Spleen (tissue), 11 donors: ENCODE measurements at regions not wholly inside any gene's neighbourhood (a gene's known extent, or its start where the extent isn't known, plus 50 kb on each side); places are given as distances from the start of the nearest gene placed in this dataset.

Experiments used
- DNase-seq: peaks from one replicate; pipeline ENCODE4 v3.0.0-alpha.2; 2020
- H3K27ac ChIP-seq, 8 donors: fragments of 200-600 bp; sonication (generic) in 7 of 8; 1 replicate in 4 of 8; 2 replicates in 4 of 8; pipeline versions ENCODE4 v1.5.0 to v1.8.0; 2016 to 2021; ENCODE audit warnings: inconsistent platforms in 4 of 8, mild to moderate bottlenecking in 4 of 8, moderate library complexity in 1 of 8
- H3K27me3 ChIP-seq, 7 donors: fragments of 200-600 bp; sonication (generic) in 6 of 7; replicated peaks in 1 of 7; 1 replicate in 4 of 7; 2 replicates in 3 of 7; pipeline versions ENCODE4 v1.5.0 to v1.8.0; 2016 to 2021; ENCODE audit warnings: inconsistent platforms in 3 of 7, mild to moderate bottlenecking in 1 of 7
- H3K36me3 ChIP-seq, 6 donors: fragments of 200-600 bp; sonication (generic) in 5 of 6; 1 replicate in 4 of 6; 2 replicates in 2 of 6; pipeline versions ENCODE4 v1.5.0 to v1.8.0; 2016 to 2021; ENCODE audit warnings: inconsistent platforms in 2 of 6
- H3K4me1 ChIP-seq, 6 donors: fragments of 200-600 bp; sonication (generic) in 5 of 6; 1 replicate in 3 of 6; 2 replicates in 3 of 6; pipeline versions ENCODE4 v1.5.0 to v1.8.0; 2016 to 2021; ENCODE audit warnings: inconsistent platforms in 3 of 6
- H3K4me3 ChIP-seq, 8 donors: fragments of 200-600 bp; sonication (generic) in 7 of 8; 1 replicate in 4 of 8; 2 replicates in 4 of 8; pipeline versions ENCODE4 v1.5.0 to v1.8.0; 2016 to 2021; ENCODE audit warnings: inconsistent platforms in 4 of 8, mild to moderate bottlenecking in 4 of 8, moderate library complexity in 2 of 8
- H3K9me3 ChIP-seq, 8 donors: fragments of 200-600 bp; sonication (generic) in 7 of 8; 1 replicate in 4 of 8; 2 replicates in 4 of 8; pipeline versions ENCODE4 v1.5.0 to v1.8.0; 2016 to 2021; ENCODE audit warnings: inconsistent platforms in 4 of 8
- POLR2A ChIP-seq, 3 donors: fragments of 450-650 bp; IDR thresholded peaks; one replicate each; pipeline ENCODE4 v1.5.1; 2017; ENCODE audit warnings: antibody characterized with exemption in 3 of 3, mild to moderate bottlenecking in 1 of 3
- POLR2AphosphoS5 ChIP-seq, 3 donors: sonication (generic); formaldehyde crosslinking; IDR thresholded peaks; one replicate each; pipeline ENCODE4 v1.5.1; 2017; ENCODE audit warnings: antibody characterized with exemption in 3 of 3
- WGBS, 5 donors: extraction: QIAGEN DNeasy Blood & Tissue Kit in 3 of 5; methylation state at CpG; one replicate each; pipeline versions ENCODE4 v1.1.5 to v1.1.7; 2013 to 2018; 5-methylcytosine and 5-hydroxymethylcytosine counted together
- intact Hi-C: fragments of 100-400 bp; cut with DNase I; formaldehyde crosslinking; loops from one replicate; pipeline ENCODE4 v1.15.0; 2023; ENCODE audit warnings: low total_unique reads
- TF ChIP-seq, protein P1 (sequence below), 11 experiments: fragments of 200-600 bp in 7 of 11; fragments of 450-650 bp in 4 of 11; sonication (generic) in 4 of 11; IDR thresholded peaks in 8 of 11; conservative IDR thresholded peaks in 3 of 11; 1 replicate in 7 of 11; 2 replicates in 4 of 11; pipeline versions ENCODE4 v1.4.0 to v1.8.0; 2016 to 2021; ENCODE audit warnings: antibody characterized with exemption in 11 of 11, inconsistent platforms in 4 of 11, mild to moderate bottlenecking in 1 of 11
- donor health status: healthy with polysubstance abuse.
- donor health status: DM: no; HTN: no; CAD: no; lungs with moderate emphysema.
- donor health status: DM: no; HTN: no; CAD: no.
- donor health status: Bipolar disorder and iron deficiency.
- donor health status: healthy.
- donor health status: DM: no; HTN: no; CAD: no.
- donor health status: DM: yes; HTN: yes; CAD: no.

- DNase-seq, result no peak
- no peaks in the 10 kb centered on the region for H3K4me1 ChIP-seq
- H3K27me3 ChIP-seq, result no peaks in the 10 kb centered on the region
- no peak for TF ChIP-seq POLR2A (IDR thresholded peaks at IDR 0.05)
- TF ChIP-seq POLR2AphosphoS5 (IDR thresholded peaks at IDR 0.05), result no peak
- TF ChIP-seq, protein P1, sequence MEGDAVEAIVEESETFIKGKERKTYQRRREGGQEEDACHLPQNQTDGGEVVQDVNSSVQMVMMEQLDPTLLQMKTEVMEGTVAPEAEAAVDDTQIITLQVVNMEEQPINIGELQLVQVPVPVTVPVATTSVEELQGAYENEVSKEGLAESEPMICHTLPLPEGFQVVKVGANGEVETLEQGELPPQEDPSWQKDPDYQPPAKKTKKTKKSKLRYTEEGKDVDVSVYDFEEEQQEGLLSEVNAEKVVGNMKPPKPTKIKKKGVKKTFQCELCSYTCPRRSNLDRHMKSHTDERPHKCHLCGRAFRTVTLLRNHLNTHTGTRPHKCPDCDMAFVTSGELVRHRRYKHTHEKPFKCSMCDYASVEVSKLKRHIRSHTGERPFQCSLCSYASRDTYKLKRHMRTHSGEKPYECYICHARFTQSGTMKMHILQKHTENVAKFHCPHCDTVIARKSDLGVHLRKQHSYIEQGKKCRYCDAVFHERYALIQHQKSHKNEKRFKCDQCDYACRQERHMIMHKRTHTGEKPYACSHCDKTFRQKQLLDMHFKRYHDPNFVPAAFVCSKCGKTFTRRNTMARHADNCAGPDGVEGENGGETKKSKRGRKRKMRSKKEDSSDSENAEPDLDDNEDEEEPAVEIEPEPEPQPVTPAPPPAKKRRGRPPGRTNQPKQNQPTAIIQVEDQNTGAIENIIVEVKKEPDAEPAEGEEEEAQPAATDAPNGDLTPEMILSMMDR (IDR thresholded peaks at IDR 0.05 in 8 of 11, conservative IDR thresholded peaks at IDR 0.05 in 3 of 11), result no peak
- intact Hi-C loops, result no loop called here
- H3K36me3 ChIP-seq, result no peaks in the 10 kb centered on the region
- H3K9me3 ChIP-seq, result peaks cover 0 to 39% (median 14%) of the 10 kb centered on the region in 8 donors
- H3K4me3 ChIP-seq, result no peak overlapping the region
- no peak overlapping the region for H3K27ac ChIP-seq
Observed at GRCh38 chr3:163773136-163773535, 1305.2 kb downstream of the SI start.

DNA sequence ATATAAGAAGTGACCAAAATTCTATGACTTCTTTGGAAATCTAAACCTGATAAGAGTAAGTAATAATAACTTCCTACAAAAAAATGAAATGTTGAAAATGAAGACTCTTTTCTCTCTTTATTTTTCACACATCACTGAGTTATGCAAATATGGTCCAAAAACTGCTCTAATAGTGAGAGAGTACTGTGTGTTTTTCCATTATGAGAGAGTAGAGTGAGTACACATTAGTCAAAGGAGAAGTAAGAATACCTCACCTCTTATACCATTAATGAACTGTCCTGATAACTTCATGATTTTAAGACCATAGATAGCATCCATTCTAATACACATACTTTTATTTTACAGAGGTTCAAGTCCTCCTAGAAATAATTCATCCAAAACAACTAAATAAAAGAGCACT lies 1310.2 kb downstream of the SI start:
- intact Hi-C loops, result no loop called here
- Histone ChIP-seq H3K4me3 (no peak overlapping the region), H3K9me3 (peaks cover 0 to 21% (median 9%) of the 10 kb centered on the region in 8 donors), H3K4me1 (no peaks in the 10 kb centered on the region), H3K27me3 (no peaks in the 10 kb centered on the region), H3K36me3 (no peaks in the 10 kb centered on the region), H3K27ac (no peak overlapping the region)
- DNase-seq, result no peak
- TF ChIP-seq POLR2A (IDR thresholded peaks at IDR 0.05) (no peak), POLR2AphosphoS5 (IDR thresholded peaks at IDR 0.05) (no peak)
- TF ChIP-seq, protein P1 (IDR thresholded peaks at IDR 0.05 in 8 of 11, conservative IDR thresholded peaks at IDR 0.05 in 3 of 11), result no peak

- no peak overlapping the region for H3K27ac ChIP-seq
- TF ChIP-seq POLR2AphosphoS5 (IDR thresholded peaks at IDR 0.05) (no peak), POLR2A (IDR thresholded peaks at IDR 0.05) (no peak)
- TF ChIP-seq, protein P1 (IDR thresholded peaks at IDR 0.05 in 8 of 11, conservative IDR thresholded peaks at IDR 0.05 in 3 of 11), result no peak
- H3K27me3 ChIP-seq, result no peaks in the 10 kb centered on the region
- H3K4me1 ChIP-seq, result no peaks in the 10 kb centered on the region
- peaks cover 0 to 20% (median 14%) of the 10 kb centered on the region in 8 donors for H3K9me3 ChIP-seq
- H3K36me3 ChIP-seq, result no peaks in the 10 kb centered on the region
- DNase-seq, result no peak
- intact Hi-C loops, result no loop called here
- no peak overlapping the region for H3K4me3 ChIP-seq
Observed at GRCh38 chr3:163766112-163766511, 1312.2 kb downstream of the SI start.

DNA sequence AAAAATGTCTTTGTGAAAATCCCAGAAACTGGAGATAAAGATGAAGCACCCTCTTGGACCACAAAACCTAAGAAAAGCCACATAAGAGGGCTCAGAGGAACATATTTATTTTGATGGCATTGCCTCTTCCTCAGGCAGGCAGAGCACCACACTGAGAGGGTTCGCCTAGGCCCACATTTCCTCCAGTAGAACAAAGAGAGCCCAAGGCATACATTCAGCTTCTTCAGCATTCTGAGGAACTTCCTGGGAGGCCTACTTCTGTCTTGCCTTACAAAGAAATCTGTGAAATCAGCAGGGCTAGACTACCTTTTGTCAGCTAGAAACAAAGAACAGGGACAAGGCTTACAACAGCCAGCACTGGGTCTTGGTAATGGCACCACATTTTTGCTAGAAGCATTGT lies 1325.3 kb downstream of the SI start:
- intact Hi-C loops, result no loop called here
- no peaks in the 10 kb centered on the region for H3K27me3 ChIP-seq
- H3K27ac ChIP-seq, result no peak overlapping the region
- DNase-seq, result no peak
- no peaks in the 10 kb centered on the region for H3K4me1 ChIP-seq
- WGBS, 5 donors, result 68 to 92% (median 78%) methylated on average over 1 of the region's 1 CpG
- no peak for TF ChIP-seq POLR2A (IDR thresholded peaks at IDR 0.05)
- TF ChIP-seq POLR2AphosphoS5 (IDR thresholded peaks at IDR 0.05), result no peak
- TF ChIP-seq, protein P1 (IDR thresholded peaks at IDR 0.05 in 8 of 11, conservative IDR thresholded peaks at IDR 0.05 in 3 of 11), result no peak
- H3K9me3 ChIP-seq, result peaks cover 0 to 56% (median 31%) of the 10 kb centered on the region in 8 donors
- H3K36me3 ChIP-seq, result no peaks in the 10 kb centered on the region
- H3K4me3 ChIP-seq, result no peak overlapping the region
